OCI-LY3 (cell line): ENCODE measurements at regions not wholly inside any gene's neighbourhood (a gene's known extent, or its start where the extent isn't known, plus 50 kb on each side); places are given as distances from the start of the nearest gene placed in this dataset.

Source experiments
- EZH2phosphoT487 ChIP-seq: fragments of 200-600 bp; shearing (Covaris generic); IDR thresholded peaks from 2 replicates; pipeline ENCODE4 v1.6.1; 2018; ENCODE audit warnings: antibody characterized with exemption, mixed run types, low read depth
- TF ChIP-seq, protein P1 (sequence below): fragments of 200-600, 300-600 bp; sonication (generic); IDR thresholded peaks from 2 replicates; pipeline ENCODE4 v1.5.1; 2014; ENCODE audit warnings: antibody characterized with exemption, low read length, low read depth

GRCh38 chr2:104708967-104709366 is 144.9 kb upstream of the POU3F3 start:
- TF ChIP-seq, protein P1, sequence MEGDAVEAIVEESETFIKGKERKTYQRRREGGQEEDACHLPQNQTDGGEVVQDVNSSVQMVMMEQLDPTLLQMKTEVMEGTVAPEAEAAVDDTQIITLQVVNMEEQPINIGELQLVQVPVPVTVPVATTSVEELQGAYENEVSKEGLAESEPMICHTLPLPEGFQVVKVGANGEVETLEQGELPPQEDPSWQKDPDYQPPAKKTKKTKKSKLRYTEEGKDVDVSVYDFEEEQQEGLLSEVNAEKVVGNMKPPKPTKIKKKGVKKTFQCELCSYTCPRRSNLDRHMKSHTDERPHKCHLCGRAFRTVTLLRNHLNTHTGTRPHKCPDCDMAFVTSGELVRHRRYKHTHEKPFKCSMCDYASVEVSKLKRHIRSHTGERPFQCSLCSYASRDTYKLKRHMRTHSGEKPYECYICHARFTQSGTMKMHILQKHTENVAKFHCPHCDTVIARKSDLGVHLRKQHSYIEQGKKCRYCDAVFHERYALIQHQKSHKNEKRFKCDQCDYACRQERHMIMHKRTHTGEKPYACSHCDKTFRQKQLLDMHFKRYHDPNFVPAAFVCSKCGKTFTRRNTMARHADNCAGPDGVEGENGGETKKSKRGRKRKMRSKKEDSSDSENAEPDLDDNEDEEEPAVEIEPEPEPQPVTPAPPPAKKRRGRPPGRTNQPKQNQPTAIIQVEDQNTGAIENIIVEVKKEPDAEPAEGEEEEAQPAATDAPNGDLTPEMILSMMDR, result no peak
- no peak for TF ChIP-seq EZH2phosphoT487
